DND-41 (cell line): ENCODE measurements at regions not wholly inside any gene's neighbourhood (a gene's known extent, or its start where the extent isn't known, plus 50 kb on each side); places are given as distances from the start of the nearest gene placed in this dataset.

ENCODE experiments used
- EZH2 ChIP-seq: IDR thresholded peaks from 3 replicates; pipeline ENCODE4 v1.6.1; 2012; ENCODE audit warnings: borderline replicate concordance, low read depth, mild to moderate bottlenecking, moderate library complexity, low read length, inconsistent platforms; ENCODE audit not compliant: severe bottlenecking
- TF ChIP-seq, protein P1 (sequence below): IDR thresholded peaks from 2 replicates; pipeline ENCODE4 v1.5.1; 2012; ENCODE audit warnings: borderline replicate concordance, low read length, moderate library complexity, mild to moderate bottlenecking; ENCODE audit not compliant: poor library complexity, severe bottlenecking; ENCODE audit errors: extremely low read depth

DNA sequence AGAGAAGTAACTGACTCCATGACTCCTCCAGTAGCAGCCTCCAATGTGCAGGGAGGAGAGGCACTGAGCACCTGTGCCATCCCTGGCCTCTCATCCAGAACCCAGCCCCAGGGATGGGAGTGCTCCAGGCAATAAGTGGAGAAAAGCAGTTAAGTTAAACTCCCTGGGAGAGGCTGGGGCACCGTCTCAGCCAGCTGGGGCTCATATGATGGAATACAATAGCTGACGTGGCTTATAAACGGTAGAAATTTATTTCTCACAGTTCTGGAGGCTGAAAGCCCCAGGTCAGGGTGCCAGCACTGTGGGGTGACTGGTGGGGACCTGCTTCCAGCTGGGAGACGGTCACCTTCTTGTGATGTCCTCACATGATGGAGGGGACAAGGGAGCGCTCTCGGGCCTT is 94.7 kb downstream of the RAMP3 start:
- TF ChIP-seq EZH2: no peak
- TF ChIP-seq, protein P1, sequence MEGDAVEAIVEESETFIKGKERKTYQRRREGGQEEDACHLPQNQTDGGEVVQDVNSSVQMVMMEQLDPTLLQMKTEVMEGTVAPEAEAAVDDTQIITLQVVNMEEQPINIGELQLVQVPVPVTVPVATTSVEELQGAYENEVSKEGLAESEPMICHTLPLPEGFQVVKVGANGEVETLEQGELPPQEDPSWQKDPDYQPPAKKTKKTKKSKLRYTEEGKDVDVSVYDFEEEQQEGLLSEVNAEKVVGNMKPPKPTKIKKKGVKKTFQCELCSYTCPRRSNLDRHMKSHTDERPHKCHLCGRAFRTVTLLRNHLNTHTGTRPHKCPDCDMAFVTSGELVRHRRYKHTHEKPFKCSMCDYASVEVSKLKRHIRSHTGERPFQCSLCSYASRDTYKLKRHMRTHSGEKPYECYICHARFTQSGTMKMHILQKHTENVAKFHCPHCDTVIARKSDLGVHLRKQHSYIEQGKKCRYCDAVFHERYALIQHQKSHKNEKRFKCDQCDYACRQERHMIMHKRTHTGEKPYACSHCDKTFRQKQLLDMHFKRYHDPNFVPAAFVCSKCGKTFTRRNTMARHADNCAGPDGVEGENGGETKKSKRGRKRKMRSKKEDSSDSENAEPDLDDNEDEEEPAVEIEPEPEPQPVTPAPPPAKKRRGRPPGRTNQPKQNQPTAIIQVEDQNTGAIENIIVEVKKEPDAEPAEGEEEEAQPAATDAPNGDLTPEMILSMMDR: no peak
